MM.1S (cell line): ENCODE measurements at regions not wholly inside any gene's neighbourhood (a gene's known extent, or its start where the extent isn't known, plus 50 kb on each side); places are given as distances from the start of the nearest gene placed in this dataset.

Experiments used
- DNase-seq: peaks from one replicate; pipeline ENCODE4 v3.0.0-alpha.2; 2015
- H2AFZ ChIP-seq: fragments of 300-600 bp; sonication (generic); 2 replicates; pipeline ENCODE4 v1.6.0; 2016; ENCODE audit warnings: antibody characterized with exemption, low read length
- H3F3A ChIP-seq: fragments of 300-600 bp; sonication (generic); 2 replicates; pipeline ENCODE4 v1.6.1; 2016; ENCODE audit warnings: mild to moderate bottlenecking, antibody characterized with exemption, low read length, moderate library complexity, mixed read lengths; ENCODE audit not compliant: insufficient read depth
- H3K27ac ChIP-seq: fragments of 300-600 bp; sonication (generic); 2 replicates; pipeline ENCODE4 v1.5.1; 2016; ENCODE audit warnings: mild to moderate bottlenecking, low read length
- H3K27me3 ChIP-seq: fragments of 300-600 bp; sonication (generic); replicated peaks from 2 replicates; pipeline ENCODE4 v1.6.0; 2016; ENCODE audit warnings: low read length; ENCODE audit not compliant: insufficient read depth
- H3K36me3 ChIP-seq: fragments of 300-600 bp; sonication (generic); replicated peaks from 2 replicates; pipeline ENCODE4 v1.6.1; 2016; ENCODE audit warnings: mild to moderate bottlenecking, low read length, mixed read lengths; ENCODE audit not compliant: insufficient read depth
- H3K4me1 ChIP-seq: fragments of 300-600 bp; sonication (generic); 2 replicates; pipeline ENCODE4 v1.6.1; 2016; ENCODE audit warnings: low read length, mixed read lengths
- H3K4me2 ChIP-seq: fragments of 300-600 bp; sonication (generic); 2 replicates; pipeline ENCODE4 v1.6.0; 2016; ENCODE audit warnings: low read depth, low read length
- H3K4me3 ChIP-seq: fragments of 300-600 bp; sonication (generic); 2 replicates; pipeline ENCODE4 v1.5.1; 2016; ENCODE audit warnings: low read length, mixed read lengths
- H3K79me2 ChIP-seq: fragments of 300-600 bp; sonication (generic); 2 replicates; pipeline ENCODE4 v1.6.1; 2016; ENCODE audit warnings: mixed run types, low read length, mixed read lengths
- H3K9ac ChIP-seq: fragments of 300-600 bp; sonication (generic); 2 replicates; pipeline ENCODE4 v1.6.1; 2016; ENCODE audit warnings: low read length, mixed read lengths
- H3K9me2 ChIP-seq: fragments of 300-600 bp; sonication (generic); replicated peaks from 2 replicates; pipeline ENCODE4 v1.6.1; 2016; ENCODE audit warnings: mild to moderate bottlenecking, low read length, mixed read lengths; ENCODE audit not compliant: insufficient read depth
- H3K9me3 ChIP-seq: fragments of 300-600 bp; sonication (generic); replicated peaks from 2 replicates; pipeline ENCODE4 v1.6.1; 2016; ENCODE audit warnings: mild to moderate bottlenecking, low read length, mixed read lengths; ENCODE audit not compliant: insufficient read depth
- H4K20me1 ChIP-seq: fragments of 300-600 bp; sonication (generic); 2 replicates; pipeline ENCODE4 v1.6.1; 2016; ENCODE audit warnings: mild to moderate bottlenecking, low read length, moderate library complexity, mixed read lengths; ENCODE audit not compliant: insufficient read depth
- EZH2 ChIP-seq: fragments of 300-600 bp; sonication (generic); optimal IDR thresholded peaks from 2 replicates; pipeline ENCODE3; 2017; ENCODE audit warnings: low read depth, mild to moderate bottlenecking, antibody characterized with exemption, low read length, mixed read lengths
- EZH2phosphoT487 ChIP-seq: fragments of 300-600 bp; sonication (generic); IDR thresholded peaks from 2 replicates; pipeline ENCODE4 v1.6.1; 2018; ENCODE audit warnings: antibody characterized with exemption, low read length
- TF ChIP-seq, protein P1 (sequence below): fragments of 300-600 bp; sonication (generic); IDR thresholded peaks from 2 replicates; pipeline ENCODE4 v1.5.1; 2016; ENCODE audit warnings: antibody characterized with exemption, low read length, mixed read lengths

DNA sequence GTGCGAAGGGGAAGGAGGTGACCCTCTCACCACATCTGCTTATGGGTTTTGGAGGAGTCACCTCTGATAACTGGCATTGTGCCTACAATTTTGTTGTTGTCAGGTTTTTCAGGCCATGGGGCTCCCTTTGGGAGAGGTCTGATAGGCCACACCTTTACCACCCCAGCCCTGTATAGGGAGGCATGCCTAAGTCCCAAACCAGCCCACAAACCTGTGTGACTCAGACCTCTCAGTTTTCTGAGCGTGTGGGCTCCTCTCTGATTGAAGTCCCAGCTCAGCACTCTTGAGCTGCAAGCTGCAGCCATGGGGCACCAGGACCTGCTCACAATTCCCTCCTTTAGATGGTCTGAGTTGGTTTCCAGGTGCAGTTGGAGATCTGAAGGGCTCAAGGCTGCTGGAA is 1429.3 kb upstream of the TMEM132C start:
- Histone ChIP-seq H3K4me3 (no peak overlapping the region), H3K9ac (no peak overlapping the region), H3K9me3 (no peaks in the 10 kb centered on the region), H2AFZ (no peak overlapping the region), H3K9me2 (no peaks in the 10 kb centered on the region), H3K27me3 (no peaks in the 10 kb centered on the region), H3K79me2 (no peaks in the 10 kb centered on the region), H4K20me1 (no peaks in the 10 kb centered on the region), H3K36me3 (no peaks in the 10 kb centered on the region), H3F3A (no peaks in the 10 kb centered on the region), H3K27ac (no peak overlapping the region), H3K4me2 (no peak overlapping the region), H3K4me1 (no peaks in the 10 kb centered on the region)
- no peak for DNase-seq
- no peak for TF ChIP-seq EZH2
- TF ChIP-seq EZH2phosphoT487 = no peak
- TF ChIP-seq, protein P1, sequence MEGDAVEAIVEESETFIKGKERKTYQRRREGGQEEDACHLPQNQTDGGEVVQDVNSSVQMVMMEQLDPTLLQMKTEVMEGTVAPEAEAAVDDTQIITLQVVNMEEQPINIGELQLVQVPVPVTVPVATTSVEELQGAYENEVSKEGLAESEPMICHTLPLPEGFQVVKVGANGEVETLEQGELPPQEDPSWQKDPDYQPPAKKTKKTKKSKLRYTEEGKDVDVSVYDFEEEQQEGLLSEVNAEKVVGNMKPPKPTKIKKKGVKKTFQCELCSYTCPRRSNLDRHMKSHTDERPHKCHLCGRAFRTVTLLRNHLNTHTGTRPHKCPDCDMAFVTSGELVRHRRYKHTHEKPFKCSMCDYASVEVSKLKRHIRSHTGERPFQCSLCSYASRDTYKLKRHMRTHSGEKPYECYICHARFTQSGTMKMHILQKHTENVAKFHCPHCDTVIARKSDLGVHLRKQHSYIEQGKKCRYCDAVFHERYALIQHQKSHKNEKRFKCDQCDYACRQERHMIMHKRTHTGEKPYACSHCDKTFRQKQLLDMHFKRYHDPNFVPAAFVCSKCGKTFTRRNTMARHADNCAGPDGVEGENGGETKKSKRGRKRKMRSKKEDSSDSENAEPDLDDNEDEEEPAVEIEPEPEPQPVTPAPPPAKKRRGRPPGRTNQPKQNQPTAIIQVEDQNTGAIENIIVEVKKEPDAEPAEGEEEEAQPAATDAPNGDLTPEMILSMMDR = no peak

DNA sequence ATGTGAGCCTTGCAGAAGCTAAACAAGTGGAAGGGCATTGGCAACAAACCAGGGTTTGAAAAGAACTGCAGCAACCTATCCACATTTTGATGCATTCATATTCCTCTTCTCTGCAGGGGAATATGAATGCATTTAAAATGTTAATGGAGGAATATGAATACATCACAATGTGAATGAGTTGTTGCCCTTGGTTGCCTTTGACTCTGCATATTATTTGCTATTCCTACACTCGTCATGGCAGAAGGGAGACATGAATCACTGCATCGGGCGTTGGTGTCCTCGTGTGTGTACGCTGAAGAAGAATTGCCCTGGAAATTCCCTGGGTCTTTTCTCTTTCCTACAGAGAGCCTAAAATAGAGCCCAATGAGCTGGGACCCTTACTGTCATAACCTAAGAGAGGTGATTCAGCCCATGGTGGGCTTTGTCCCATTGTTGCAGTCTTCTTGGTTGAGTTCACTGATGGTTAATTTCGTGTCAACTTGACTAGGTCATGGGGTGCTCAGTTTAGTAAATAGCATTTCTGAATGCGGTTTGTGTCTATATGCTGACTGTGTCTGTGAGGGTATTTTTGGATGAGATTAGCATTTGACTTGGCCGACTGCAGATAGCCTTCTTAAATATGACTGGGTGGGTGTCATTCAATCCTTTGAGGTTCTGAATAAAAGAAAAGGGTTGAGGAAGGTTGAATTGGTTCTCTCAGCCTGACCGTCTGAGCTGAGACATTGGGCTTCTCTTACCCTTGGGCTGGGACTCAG is 1422.9 kb upstream of the TMEM132C start:
- Histone ChIP-seq H3K9me2 (no peaks in the 10 kb centered on the region), H3K4me1 (0 out of 2 replicates have a peak, but pooled peaks cover 3% of the 10 kb centered on the region), H3K4me2 (no peak overlapping the region), H3K9ac (no peak overlapping the region), H3K27me3 (no peaks in the 10 kb centered on the region), H3K9me3 (no peaks in the 10 kb centered on the region), H3K27ac (no peak overlapping the region), H3K36me3 (no peaks in the 10 kb centered on the region), H3K79me2 (no peaks in the 10 kb centered on the region), H4K20me1 (no peaks in the 10 kb centered on the region), H3K4me3 (no peak overlapping the region), H3F3A (peaks cover 3% of the 10 kb centered on the region; the same call in 1 of the 2 replicates), H2AFZ (no peak overlapping the region)
- TF ChIP-seq EZH2phosphoT487 (no peak), EZH2 (no peak)
- TF ChIP-seq, protein P1 = no peak
- no peak for DNase-seq

DNA sequence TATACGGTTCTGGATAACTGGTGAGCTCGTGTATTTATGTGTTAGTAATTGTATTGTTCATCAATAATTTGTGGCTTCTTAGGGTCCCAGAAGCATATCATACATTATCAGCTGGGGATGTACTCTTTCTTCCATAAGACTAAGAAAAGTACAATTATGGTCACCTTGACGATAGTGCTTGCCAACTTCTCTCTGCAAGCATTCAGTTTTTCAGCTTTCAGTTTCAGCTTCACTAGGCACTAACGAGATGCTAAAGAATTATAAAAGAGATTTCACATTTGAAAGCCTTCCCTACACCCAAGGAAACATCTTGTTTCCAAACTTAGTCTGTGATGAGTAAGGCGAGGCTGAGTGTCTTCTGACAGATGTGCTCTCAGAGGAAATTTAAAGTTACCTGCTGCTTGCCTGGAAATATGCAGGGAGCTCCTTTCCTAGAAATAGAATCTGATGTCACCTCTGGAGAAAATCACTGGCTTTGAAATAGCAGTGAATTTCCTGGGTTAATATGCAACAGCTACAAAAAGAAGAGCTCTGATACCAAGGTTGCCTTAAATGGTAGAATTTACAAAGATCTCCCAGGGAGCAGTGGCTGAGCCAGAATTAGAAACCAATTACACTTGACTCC is 1419.9 kb upstream of the TMEM132C start:
- Histone ChIP-seq H3K4me3 (peak overlapping the region; percentile 27; the same call in 1 of the 2 replicates), H3K27me3 (no peaks in the 10 kb centered on the region), H3K9ac (no peak overlapping the region), H3K4me1 (0 out of 2 replicates have a peak, but pooled peaks cover 3% of the 10 kb centered on the region), H3F3A (peaks cover 3% of the 10 kb centered on the region; the same call in 1 of the 2 replicates), H3K79me2 (no peaks in the 10 kb centered on the region), H3K9me3 (no peaks in the 10 kb centered on the region), H3K36me3 (no peaks in the 10 kb centered on the region), H3K4me2 (peak overlapping the region; percentile 50), H3K27ac (peak overlapping the region; percentile 57; the same call in 1 of the 2 replicates), H2AFZ (peak overlapping the region; percentile 34), H3K9me2 (no peaks in the 10 kb centered on the region), H4K20me1 (no peaks in the 10 kb centered on the region)
- TF ChIP-seq EZH2 (no peak), EZH2phosphoT487 (no peak)
- TF ChIP-seq, protein P1 = no peak
- DNase-seq = peak; percentile 59
